Left cardiac atrium (tissue), 4 donors: ENCODE measurements at regions not wholly inside any gene's neighbourhood (a gene's known extent, or its start where the extent isn't known, plus 50 kb on each side); places are given as distances from the start of the nearest gene placed in this dataset.
"Not testable (repeated sequence)": the region's sequence is repeated elsewhere in the genome, so short reads cannot be mapped to it uniquely, and the experiment has no call there.

Experiments
- ATAC-seq, 2 donors: fragments of 200-7000 bp; cut with Tn5 transposase; one replicate each; pipeline ENCODE4 v1.9.1; 2020; ENCODE audit warnings: mild to moderate bottlenecking in 2 of 2, moderate library complexity in 2 of 2
- DNase-seq: peaks from one replicate; pipeline ENCODE4 v3.0.0-alpha.2; 2020
- intact Hi-C, 2 donors: fragments of 100-400 bp; cut with DNase I; formaldehyde crosslinking; loops; one replicate each; pipeline versions ENCODE4 v1.14.1 to v1.15.1; 2022 to 2023
- donor health status: DM: no; HTN: yes; CAD: no.
- donor health status: DM: no; HTN: yes; CAD: no; lungs with severe emphysema.
- donor health status: DM: yes; HTN: yes; CAD: no.
- donor health status: Dilated cardiomyopathy.

GRCh38 chr17:30600060-30600829 lies 123.0 kb downstream of the GOSR1 start:
- peak; percentile 98 to 99 for ATAC-seq
- intact Hi-C loops = no loop called here
- peak; percentile 87 for DNase-seq

- ATAC-seq (no peak), DNase-seq (no peak)
- intact Hi-C loops = no loop called here
Measured at GRCh38 chr17:30599428-30600059, 122.3 kb downstream of the GOSR1 start.

- ATAC-seq (no peak), DNase-seq (no peak)
- intact Hi-C loops = no loop called here
Measured at GRCh38 chr17:30597776-30598288, 120.6 kb downstream of the GOSR1 start.

DNA sequence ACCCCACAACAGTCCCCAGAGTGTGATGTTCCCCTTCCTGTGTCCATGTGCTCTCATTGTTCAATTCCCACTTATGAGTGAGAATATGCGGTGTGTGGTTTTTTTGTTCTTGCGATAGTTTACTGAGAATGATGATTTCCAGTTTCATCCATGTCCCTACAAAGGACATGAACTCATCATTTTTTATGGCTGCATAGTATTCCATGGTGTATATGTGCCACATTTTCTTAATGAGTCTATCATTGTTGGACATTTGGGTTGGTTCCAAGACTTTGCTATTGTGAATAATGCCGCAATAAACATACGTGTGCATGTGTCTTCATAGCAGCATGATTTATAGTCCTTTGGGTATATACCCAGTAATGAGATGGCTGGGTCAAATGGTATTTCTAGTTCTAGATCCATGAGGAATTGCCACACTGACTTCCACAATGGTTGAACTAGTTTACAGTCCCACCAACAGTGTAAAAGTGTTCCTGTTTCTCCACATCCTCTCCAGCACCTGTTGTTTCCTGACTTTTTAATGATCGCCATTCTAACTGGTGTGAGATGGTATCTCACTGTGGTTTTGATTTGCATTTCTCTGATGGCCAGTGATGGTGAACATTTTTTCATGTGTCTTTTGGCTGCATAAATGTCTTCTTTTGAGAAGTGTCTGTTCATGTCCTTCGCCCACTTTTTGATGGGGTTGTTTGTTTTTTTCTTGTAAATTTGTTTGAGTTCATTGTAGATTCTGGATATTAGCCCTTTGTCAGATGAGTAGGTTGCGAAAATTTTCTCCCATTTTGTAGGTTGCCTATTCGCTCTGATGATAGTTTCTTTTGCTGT lies 120.0 kb downstream of the GOSR1 start:
- intact Hi-C loops, ATAC-seq, DNase-seq: not testable (repeated sequence)

DNA sequence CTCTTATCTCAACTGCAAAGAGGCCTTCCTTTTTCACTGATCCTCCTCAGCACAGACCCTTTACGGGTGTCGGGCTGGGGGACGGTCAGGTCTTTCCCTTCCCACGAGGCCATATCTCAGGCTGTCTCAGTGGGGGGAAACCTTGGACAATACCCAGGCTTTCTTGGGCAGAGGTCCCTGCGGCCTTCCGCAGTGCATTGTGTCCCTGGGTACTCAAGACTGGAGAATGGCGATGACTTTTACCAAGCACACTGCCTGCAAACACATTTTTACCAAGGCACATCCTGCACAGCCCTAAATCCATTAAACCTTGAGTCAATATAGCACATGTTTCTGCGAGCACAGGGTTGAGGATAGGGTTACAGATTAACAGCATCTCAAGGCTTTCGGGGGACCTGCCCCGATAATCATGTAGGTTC lies 117.8 kb downstream of the GOSR1 start:
- DNase-seq, intact Hi-C loops, ATAC-seq: not testable (repeated sequence)

- ATAC-seq = no peak
- no peak for DNase-seq
Measured at GRCh38 chr17:30594223-30594952, 117.2 kb downstream of the GOSR1 start.

DNA sequence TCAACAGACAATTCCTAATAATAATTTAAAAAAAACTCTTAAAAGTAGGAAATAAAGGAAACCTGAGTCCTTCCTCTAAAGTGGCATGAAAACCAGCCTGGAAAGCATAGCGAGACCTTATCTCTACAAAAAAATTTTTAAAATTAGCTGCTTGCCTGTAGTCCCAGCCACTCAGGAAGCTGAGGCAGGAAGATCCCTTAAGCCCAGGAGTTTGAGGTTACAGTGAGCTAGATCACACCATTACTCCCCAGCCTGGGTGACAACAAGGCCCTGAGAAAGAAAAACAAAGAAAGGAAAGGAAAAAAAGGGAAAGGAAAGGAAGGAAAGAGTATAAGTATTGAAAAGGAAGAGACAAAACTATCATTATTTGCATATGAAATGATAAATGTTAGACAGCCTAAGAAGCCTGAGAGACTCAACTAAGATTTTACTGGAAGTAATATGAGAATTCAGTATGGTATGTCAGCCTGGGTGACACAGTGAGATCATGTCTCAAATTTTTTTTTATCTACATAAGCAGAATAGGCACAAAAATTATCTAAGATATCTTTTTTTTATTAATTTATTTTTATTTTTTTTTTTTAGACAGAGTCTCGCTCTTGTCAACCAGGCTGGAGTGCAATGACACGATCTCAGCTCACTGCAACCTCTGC lies 113.0 kb downstream of the GOSR1 start:
- intact Hi-C loops = no loop called here
- no peak for DNase-seq
- no peak for ATAC-seq

More at GRCh38 chr17:30594223-30594952, 117.2 kb downstream of the GOSR1 start:
- intact Hi-C loops = no loop called here

GRCh38 chr17:30589431-30589830 lies 112.2 kb downstream of the GOSR1 start:
- intact Hi-C loops = no loop called here
- no peak for DNase-seq
- ATAC-seq = no peak

GRCh38 chr17:30588798-30589247 lies 111.6 kb downstream of the GOSR1 start:
- intact Hi-C loops = no loop called here
- ATAC-seq = no peak
- DNase-seq = no peak

GRCh38 chr17:30586818-30587595 lies 109.8 kb downstream of the GOSR1 start:
- intact Hi-C loops = no loop called here
- ATAC-seq (no peak), DNase-seq (no peak)

- DNase-seq (no peak), ATAC-seq (no peak)
- intact Hi-C loops = no loop called here
Measured at GRCh38 chr17:30584810-30585209, 107.6 kb downstream of the GOSR1 start.

DNA sequence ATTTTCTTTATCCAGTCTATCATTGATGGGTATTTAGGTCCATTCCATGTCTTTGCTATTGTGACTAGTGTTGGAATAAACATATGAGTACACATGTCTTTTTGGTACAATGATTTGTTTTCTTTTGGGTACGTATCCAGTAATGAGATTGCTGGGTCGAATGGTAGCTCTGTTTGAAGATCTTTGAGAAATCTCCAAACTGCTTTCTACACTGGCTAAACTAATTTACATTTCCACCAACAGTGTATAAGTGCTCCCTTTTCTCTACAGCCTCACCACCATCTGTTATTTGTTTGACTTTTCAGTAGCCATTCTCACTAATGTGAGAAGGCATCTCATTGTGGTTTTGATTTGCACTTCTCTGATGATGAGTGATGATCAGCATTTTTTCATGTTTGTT lies 103.7 kb downstream of the GOSR1 start:
- intact Hi-C loops = no loop called here
- no peak for ATAC-seq
- no peak for DNase-seq

- no peak for ATAC-seq
- intact Hi-C loops = no loop called here
- no peak for DNase-seq
Measured at GRCh38 chr17:30579610-30580315, 102.6 kb downstream of the GOSR1 start.

- intact Hi-C loops, DNase-seq, ATAC-seq: not testable (repeated sequence)
Measured at GRCh38 chr17:30578015-30578717, 101.0 kb downstream of the GOSR1 start.
